ENCODE measurements at regions not wholly inside any gene's neighbourhood (a gene's known extent, or its start where the extent isn't known, plus 50 kb on each side); places are given as distances from the start of the nearest gene placed in this dataset.

- TF ChIP-seq CTCF (optimal IDR thresholded peaks at IDR 0.05 in 1 of 3, IDR thresholded peaks at IDR 0.05 in 1 of 3, conservative IDR thresholded peaks at IDR 0.05 in 1 of 3; ENCODE audit: extremely low read depth in 1 of 3, insufficient read depth in 2 of 3, low read length in 3 of 3) (no peak), EZH2 (IDR thresholded peaks at IDR 0.05; ENCODE audit: low read length) (no peak)
- H3K9ac ChIP-seq (ENCODE audit: control insufficient read depth, extremely low read depth, insufficient read depth, low read length) = no peak overlapping the region
- H4K20me1 ChIP-seq (ENCODE audit: control insufficient read depth, extremely low read depth, insufficient read depth, low read length) = no peaks in the 10 kb centered on the region
- no peaks in the 10 kb centered on the region for H3K79me2 ChIP-seq (ENCODE audit: control insufficient read depth, insufficient read depth, low read length)
- no peaks in the 10 kb centered on the region for H3K9me3 ChIP-seq (ENCODE audit: control insufficient read depth, low read depth, low read length)
- H3K27me3 ChIP-seq (ENCODE audit: control insufficient read depth, extremely low read depth, insufficient read depth, low read length) = no peaks in the 10 kb centered on the region
- H3K9me1 ChIP-seq (ENCODE audit: control insufficient read depth, extremely low read depth, insufficient read depth, low read length) = no peaks in the 10 kb centered on the region
- no peaks in the 10 kb centered on the region for H3K4me1 ChIP-seq (ENCODE audit: control insufficient read depth, extremely low read depth, insufficient read depth, low read length)
- no peaks in the 10 kb centered on the region for H3K36me3 ChIP-seq (ENCODE audit: control insufficient read depth in 2 of 2, extremely low read depth in 1 of 2, insufficient read depth in 2 of 2, low read length in 2 of 2)
- no peak overlapping the region for H3K4me3 ChIP-seq (ENCODE audit: control insufficient read depth in 2 of 3, extremely low read depth in 1 of 3, insufficient read depth in 2 of 3, low read depth in 1 of 3, low read length in 3 of 3)
- DNase-seq (ENCODE audit: low read depth, low spot score) (no peak), FAIRE-seq (no peak)
- no peak overlapping the region for H2AFZ ChIP-seq (ENCODE audit: control insufficient read depth, low read length)
- H3K27ac ChIP-seq (ENCODE audit: control insufficient read depth, insufficient read depth, low read length) = no peak overlapping the region
- H3K4me2 ChIP-seq (ENCODE audit: control insufficient read depth, extremely low read depth, insufficient read depth, low read depth, low read length) = no peak overlapping the region
- dilution Hi-C loops (cut with MboI; ENCODE audit: extremely low pct_ligation_motif_present, low sequenced_read_pairs) = no loop called here
Measured at GRCh38 chr9:28407351-28407750, 834.1 kb upstream of the C9orf72 start.

DNA sequence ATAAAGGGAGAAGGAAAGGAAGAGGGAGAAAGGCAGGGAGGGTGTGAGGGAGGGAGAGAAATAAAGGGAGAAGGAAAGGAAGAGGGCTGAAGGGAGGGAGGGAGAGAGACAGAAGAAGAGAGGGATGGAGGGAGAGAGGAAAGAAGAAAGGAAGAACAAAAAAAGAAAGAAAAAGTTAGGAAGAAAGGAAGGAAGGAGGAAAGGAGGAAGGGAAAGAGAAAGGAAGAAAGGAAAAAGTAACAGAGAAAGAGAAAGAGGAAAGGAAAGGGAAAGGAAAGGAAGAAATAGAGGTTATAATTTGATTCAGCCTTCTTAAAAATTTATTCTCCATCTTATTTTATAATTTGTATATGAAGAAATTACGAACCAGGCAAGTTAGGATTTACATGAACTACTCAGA, 836.6 kb upstream of the C9orf72 start:
- Histone ChIP-seq H3K9me3 (ENCODE audit: control insufficient read depth, low read depth, low read length) (no peaks in the 10 kb centered on the region), H3K4me1 (ENCODE audit: control insufficient read depth, extremely low read depth, insufficient read depth, low read length) (no peaks in the 10 kb centered on the region), H3K36me3 (ENCODE audit: control insufficient read depth in 2 of 2, extremely low read depth in 1 of 2, insufficient read depth in 2 of 2, low read length in 2 of 2) (no peaks in the 10 kb centered on the region), H3K27me3 (ENCODE audit: control insufficient read depth, extremely low read depth, insufficient read depth, low read length) (no peaks in the 10 kb centered on the region), H2AFZ (ENCODE audit: control insufficient read depth, low read length) (no peak overlapping the region), H3K9me1 (ENCODE audit: control insufficient read depth, extremely low read depth, insufficient read depth, low read length) (no peaks in the 10 kb centered on the region), H3K4me2 (ENCODE audit: control insufficient read depth, extremely low read depth, insufficient read depth, low read depth, low read length) (no peak overlapping the region), H3K9ac (ENCODE audit: control insufficient read depth, extremely low read depth, insufficient read depth, low read length) (no peak overlapping the region), H3K79me2 (ENCODE audit: control insufficient read depth, insufficient read depth, low read length) (no peaks in the 10 kb centered on the region), H4K20me1 (ENCODE audit: control insufficient read depth, extremely low read depth, insufficient read depth, low read length) (no peaks in the 10 kb centered on the region), H3K4me3 (ENCODE audit: control insufficient read depth in 2 of 3, extremely low read depth in 1 of 3, insufficient read depth in 2 of 3, low read depth in 1 of 3, low read length in 3 of 3) (no peak overlapping the region), H3K27ac (ENCODE audit: control insufficient read depth, insufficient read depth, low read length) (no peak overlapping the region)
- FAIRE-seq (no peak), DNase-seq (ENCODE audit: low read depth, low spot score) (no peak)
- TF ChIP-seq CTCF (optimal IDR thresholded peaks at IDR 0.05 in 1 of 3, IDR thresholded peaks at IDR 0.05 in 1 of 3, conservative IDR thresholded peaks at IDR 0.05 in 1 of 3; ENCODE audit: extremely low read depth in 1 of 3, insufficient read depth in 2 of 3, low read length in 3 of 3) = no peak
- no peak for TF ChIP-seq EZH2 (IDR thresholded peaks at IDR 0.05; ENCODE audit: low read length)
- dilution Hi-C loops (cut with MboI; ENCODE audit: extremely low pct_ligation_motif_present, low sequenced_read_pairs) = no loop called here

Data from keratinocyte (primary cell).